ENCODE measurements at regions not wholly inside any gene's neighbourhood (a gene's known extent, or its start where the extent isn't known, plus 50 kb on each side); places are given as distances from the start of the nearest gene placed in this dataset.

DNA sequence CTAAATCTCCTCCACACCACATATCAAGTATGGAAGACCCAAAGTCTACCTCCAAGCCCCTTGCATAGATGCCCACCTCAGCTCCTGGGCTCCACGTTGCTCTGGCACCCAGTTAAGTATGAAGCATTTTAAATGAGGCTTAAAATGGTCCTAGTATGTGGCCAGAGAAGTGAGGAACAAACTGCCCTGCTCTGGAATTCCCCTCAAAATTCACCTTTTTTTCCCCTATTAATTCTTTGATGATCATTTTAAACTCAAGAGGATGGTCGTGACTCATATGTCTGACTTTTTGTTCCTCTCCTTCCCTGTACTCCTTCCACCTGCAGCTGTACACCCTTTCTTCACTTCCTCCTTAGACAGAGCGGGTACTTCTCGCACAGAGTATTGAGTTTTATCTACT is 234.5 kb upstream of the MYOCD start (continued):
- TF ChIP-seq ELF1 (IDR thresholded peaks at IDR 0.05) = no peak

DNA sequence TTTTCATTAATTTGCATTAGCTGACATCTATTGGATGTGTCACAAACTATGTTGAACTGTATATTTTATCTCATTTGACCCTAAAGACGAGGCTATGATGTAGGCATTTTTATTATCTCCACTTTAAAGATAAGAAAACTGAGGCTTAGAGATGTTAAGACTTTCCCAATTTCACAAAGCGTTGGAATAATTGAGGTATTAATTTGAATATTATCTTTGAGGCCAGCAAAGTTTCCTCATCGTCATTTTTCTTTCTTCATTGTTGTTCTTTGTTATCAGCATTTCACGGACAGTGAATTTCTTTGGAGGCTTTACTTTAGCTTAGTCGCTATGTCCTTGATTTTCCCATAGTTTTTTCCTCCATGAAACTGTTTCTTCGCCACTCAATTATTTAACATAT is 227.5 kb upstream of the MYOCD start:
- Histone ChIP-seq H4K20me1 (ENCODE audit: insufficient read depth) (no peaks in the 10 kb centered on the region), H3K36me3 (replicated peaks in 1 of 2; ENCODE audit: control insufficient read depth in 1 of 2, insufficient read depth in 2 of 2, low read length in 1 of 2) (no peaks in the 10 kb centered on the region), H3K27me3 (ENCODE audit: insufficient read depth) (no peaks in the 10 kb centered on the region), H3F3A (replicated peaks; ENCODE audit: insufficient read depth) (no peaks in the 10 kb centered on the region), H3K9me3 (no peaks in the 10 kb centered on the region), H2AFZ (ENCODE audit: low read depth) (no peak overlapping the region), H3K79me2 (ENCODE audit: insufficient read depth) (no peaks in the 10 kb centered on the region), H3K9me2 (no peaks in the 10 kb centered on the region), H3K4me2 (no peak overlapping the region), H3K4me3 (ENCODE audit: low read depth in 2 of 2, low read length in 1 of 2) (no peak overlapping the region), H3K27ac (ENCODE audit: low read depth in 2 of 2, low read length in 1 of 2) (no peak overlapping the region), H3K9ac (no peak overlapping the region), H3K4me1 (ENCODE audit: control insufficient read depth in 1 of 2, insufficient read depth in 2 of 2, low read depth in 1 of 2, low read length in 1 of 2) (no peaks in the 10 kb centered on the region)
- WGBS (ENCODE audit: low lambda C conversion rate) = 12% methylated on average over 6 of the region's 6 CpGs
- DNase-seq = no peak
- TF ChIP-seq JUND (IDR thresholded peaks at IDR 0.05) = no peak
- TF ChIP-seq EP300 (IDR thresholded peaks at IDR 0.05; ENCODE audit: borderline replicate concordance in 1 of 2, low read depth in 1 of 2, low read length in 1 of 2) = no peak
- TF ChIP-seq FOXM1 (IDR thresholded peaks at IDR 0.05; ENCODE audit: low read depth) = no peak
- TF ChIP-seq, protein P1, sequence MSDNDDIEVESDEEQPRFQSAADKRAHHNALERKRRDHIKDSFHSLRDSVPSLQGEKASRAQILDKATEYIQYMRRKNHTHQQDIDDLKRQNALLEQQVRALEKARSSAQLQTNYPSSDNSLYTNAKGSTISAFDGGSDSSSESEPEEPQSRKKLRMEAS (IDR thresholded peaks at IDR 0.05; ENCODE audit: low read depth) = no peak
- TF ChIP-seq TEAD4 (IDR thresholded peaks at IDR 0.05; ENCODE audit: borderline replicate concordance, insufficient read depth) = no peak
- TF ChIP-seq YY1 (IDR thresholded peaks at IDR 0.05; ENCODE audit: low read depth) = no peak
- TF ChIP-seq SIN3A (IDR thresholded peaks at IDR 0.05; ENCODE audit: borderline replicate concordance, low read depth, low read length) = no peak
- no peak for TF ChIP-seq RFX5 (IDR thresholded peaks at IDR 0.05; ENCODE audit: low read length)
- TF ChIP-seq POLR2AphosphoS5 (IDR thresholded peaks at IDR 0.05; ENCODE audit: low read depth, low read length) = no peak
- no peak for TF ChIP-seq ELF1 (IDR thresholded peaks at IDR 0.05)
- TF ChIP-seq RAD21 (IDR thresholded peaks at IDR 0.05; ENCODE audit: low read length) = no peak
- ChIA-PET CTCF (no interaction called here), POLR2A (no interaction called here)

DNA sequence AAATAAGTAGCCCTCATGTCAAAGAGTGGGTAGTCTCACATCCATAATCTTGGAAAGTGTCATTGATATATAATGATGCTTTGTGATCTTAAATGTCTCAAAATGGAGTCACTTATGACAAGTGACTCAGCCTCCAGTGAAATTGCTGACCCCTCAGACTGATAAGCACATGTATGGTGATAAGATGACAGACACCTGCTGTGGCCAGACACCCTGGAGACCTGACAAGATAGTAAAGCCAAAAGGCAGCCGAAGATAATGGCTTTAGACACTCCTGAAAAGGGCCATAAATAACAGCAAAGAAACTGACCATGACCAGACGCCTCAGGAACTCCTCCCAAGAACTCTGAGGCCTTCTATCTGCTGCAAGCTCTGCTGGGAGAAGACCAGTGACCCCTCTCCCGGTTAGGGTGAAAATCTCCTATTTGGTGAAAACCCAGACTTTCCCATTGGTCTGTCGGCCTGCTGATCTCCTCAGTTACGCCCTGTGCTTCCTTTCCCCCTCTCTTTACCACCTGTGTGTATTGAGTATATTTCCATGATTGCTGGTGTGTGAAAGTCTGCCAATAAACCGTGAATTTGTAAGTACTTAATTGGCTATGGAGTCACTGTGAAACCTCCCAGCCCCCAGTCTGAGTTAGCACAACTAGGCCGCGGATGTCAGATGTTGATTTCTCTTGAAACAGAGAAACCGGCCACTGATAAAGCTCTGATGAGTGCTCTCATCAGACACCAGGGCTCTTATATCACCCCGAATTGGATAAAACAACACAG is 226.7 kb upstream of the MYOCD start:
- no peaks in the 10 kb centered on the region for H3K27me3 ChIP-seq (ENCODE audit: insufficient read depth)
- WGBS (ENCODE audit: low lambda C conversion rate) = 22% methylated on average over 10 of the region's 10 CpGs
- H3F3A ChIP-seq (replicated peaks; ENCODE audit: insufficient read depth) = no peaks in the 10 kb centered on the region
- H3K9ac ChIP-seq = no peak overlapping the region
- H3K27ac ChIP-seq (ENCODE audit: low read depth in 2 of 2, low read length in 1 of 2) = no peak overlapping the region
- DNase-seq = no peak
- CTCF ChIA-PET = no interaction called here
- H2AFZ ChIP-seq (ENCODE audit: low read depth) = no peak overlapping the region
- no peaks in the 10 kb centered on the region for H3K36me3 ChIP-seq (replicated peaks in 1 of 2; ENCODE audit: control insufficient read depth in 1 of 2, insufficient read depth in 2 of 2, low read length in 1 of 2)
- no peaks in the 10 kb centered on the region for H3K9me3 ChIP-seq
- POLR2A ChIA-PET = no interaction called here
- H3K4me3 ChIP-seq (ENCODE audit: low read depth in 2 of 2, low read length in 1 of 2) = no peak overlapping the region
- no peak overlapping the region for H3K4me2 ChIP-seq
- TF ChIP-seq RFX5 (IDR thresholded peaks at IDR 0.05; ENCODE audit: low read length) = no peak
- TF ChIP-seq, protein P2, sequence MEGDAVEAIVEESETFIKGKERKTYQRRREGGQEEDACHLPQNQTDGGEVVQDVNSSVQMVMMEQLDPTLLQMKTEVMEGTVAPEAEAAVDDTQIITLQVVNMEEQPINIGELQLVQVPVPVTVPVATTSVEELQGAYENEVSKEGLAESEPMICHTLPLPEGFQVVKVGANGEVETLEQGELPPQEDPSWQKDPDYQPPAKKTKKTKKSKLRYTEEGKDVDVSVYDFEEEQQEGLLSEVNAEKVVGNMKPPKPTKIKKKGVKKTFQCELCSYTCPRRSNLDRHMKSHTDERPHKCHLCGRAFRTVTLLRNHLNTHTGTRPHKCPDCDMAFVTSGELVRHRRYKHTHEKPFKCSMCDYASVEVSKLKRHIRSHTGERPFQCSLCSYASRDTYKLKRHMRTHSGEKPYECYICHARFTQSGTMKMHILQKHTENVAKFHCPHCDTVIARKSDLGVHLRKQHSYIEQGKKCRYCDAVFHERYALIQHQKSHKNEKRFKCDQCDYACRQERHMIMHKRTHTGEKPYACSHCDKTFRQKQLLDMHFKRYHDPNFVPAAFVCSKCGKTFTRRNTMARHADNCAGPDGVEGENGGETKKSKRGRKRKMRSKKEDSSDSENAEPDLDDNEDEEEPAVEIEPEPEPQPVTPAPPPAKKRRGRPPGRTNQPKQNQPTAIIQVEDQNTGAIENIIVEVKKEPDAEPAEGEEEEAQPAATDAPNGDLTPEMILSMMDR (IDR thresholded peaks at IDR 0.05) = no peak
- TF ChIP-seq NRF1 (IDR thresholded peaks at IDR 0.05; ENCODE audit: low read depth, low read length) = no peak
- TF ChIP-seq EP300 (IDR thresholded peaks at IDR 0.05; ENCODE audit: borderline replicate concordance in 1 of 2, low read depth in 1 of 2, low read length in 1 of 2) = no peak
- TF ChIP-seq MEF2A (IDR thresholded peaks at IDR 0.05; ENCODE audit: borderline replicate concordance, low read depth) = no peak
- no peak for TF ChIP-seq TAF1 (IDR thresholded peaks at IDR 0.05; ENCODE audit: borderline replicate concordance, low read depth, low read length)
- TF ChIP-seq, protein P3, sequence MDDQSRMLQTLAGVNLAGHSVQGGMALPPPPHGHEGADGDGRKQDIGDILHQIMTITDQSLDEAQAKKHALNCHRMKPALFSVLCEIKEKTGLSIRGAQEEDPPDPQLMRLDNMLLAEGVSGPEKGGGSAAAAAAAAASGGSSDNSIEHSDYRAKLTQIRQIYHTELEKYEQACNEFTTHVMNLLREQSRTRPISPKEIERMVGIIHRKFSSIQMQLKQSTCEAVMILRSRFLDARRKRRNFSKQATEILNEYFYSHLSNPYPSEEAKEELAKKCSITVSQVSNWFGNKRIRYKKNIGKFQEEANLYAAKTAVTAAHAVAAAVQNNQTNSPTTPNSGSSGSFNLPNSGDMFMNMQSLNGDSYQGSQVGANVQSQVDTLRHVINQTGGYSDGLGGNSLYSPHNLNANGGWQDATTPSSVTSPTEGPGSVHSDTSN (IDR thresholded peaks at IDR 0.05) = no peak
- TF ChIP-seq FOXM1 (IDR thresholded peaks at IDR 0.05; ENCODE audit: low read depth) = no peak
- TF ChIP-seq MXI1 (IDR thresholded peaks at IDR 0.05; ENCODE audit: low read depth, low read length) = no peak
- TF ChIP-seq FOXJ3 (CRISPR knock-in tag; IDR thresholded peaks at IDR 0.05) = no peak
- no peaks in the 10 kb centered on the region for H3K4me1 ChIP-seq (ENCODE audit: control insufficient read depth in 1 of 2, insufficient read depth in 2 of 2, low read depth in 1 of 2, low read length in 1 of 2)
- H3K9me2 ChIP-seq = no peaks in the 10 kb centered on the region
- H4K20me1 ChIP-seq (ENCODE audit: insufficient read depth) = no peaks in the 10 kb centered on the region
- no peaks in the 10 kb centered on the region for H3K79me2 ChIP-seq (ENCODE audit: insufficient read depth)

Measured in SK-N-SH (cell line).